CD4-positive, alpha-beta T cell treated with Interleukin-17A for 1 hour (primary cell): ENCODE measurements at regions not wholly inside any gene's neighbourhood (a gene's known extent, or its start where the extent isn't known, plus 50 kb on each side); places are given as distances from the start of the nearest gene placed in this dataset.

Experiments used
- DNase-seq: peaks from one replicate; pipeline ENCODE4 v3.0.0-alpha.2; 2020

DNA sequence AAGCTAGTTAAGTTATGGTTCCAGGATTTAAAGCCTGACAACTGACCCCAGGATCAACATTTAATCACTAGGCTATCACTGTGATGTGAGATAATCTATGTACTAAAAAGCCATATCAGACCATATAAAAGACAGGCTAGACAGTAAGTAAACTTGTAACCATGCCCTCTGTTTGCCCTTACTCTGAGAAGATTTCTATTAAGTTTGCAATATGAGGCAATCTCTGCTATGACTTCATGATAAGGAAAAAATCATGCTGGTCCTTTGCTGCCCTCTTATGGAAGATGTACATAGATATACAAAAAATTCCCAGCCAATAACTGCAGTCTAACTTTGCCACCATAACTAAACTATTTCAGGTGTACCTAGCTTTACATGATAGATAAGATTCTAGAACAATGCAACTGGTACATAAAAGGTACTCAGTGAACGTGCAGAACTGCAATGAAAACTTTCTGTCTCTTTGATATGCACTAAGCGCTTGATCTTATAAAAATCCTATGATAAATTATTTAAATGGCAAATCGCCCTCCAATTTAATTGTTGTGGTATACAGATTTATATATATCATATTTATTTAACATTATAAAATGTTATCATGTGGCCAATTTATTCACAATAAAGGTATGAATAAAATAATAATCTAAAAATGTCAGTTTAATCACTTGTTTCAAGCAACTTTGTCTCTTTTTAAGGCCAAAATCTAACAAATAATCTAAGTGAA, 70.5 kb downstream of the FAM217A start:
- DNase-seq = peak; percentile 72

GRCh38 chr6:4009486-4009885, 69.5 kb downstream of the FAM217A start:
- DNase-seq = no peak

GRCh38 chr6:4010048-4010447, 68.9 kb downstream of the FAM217A start:
- DNase-seq = no peak

DNA sequence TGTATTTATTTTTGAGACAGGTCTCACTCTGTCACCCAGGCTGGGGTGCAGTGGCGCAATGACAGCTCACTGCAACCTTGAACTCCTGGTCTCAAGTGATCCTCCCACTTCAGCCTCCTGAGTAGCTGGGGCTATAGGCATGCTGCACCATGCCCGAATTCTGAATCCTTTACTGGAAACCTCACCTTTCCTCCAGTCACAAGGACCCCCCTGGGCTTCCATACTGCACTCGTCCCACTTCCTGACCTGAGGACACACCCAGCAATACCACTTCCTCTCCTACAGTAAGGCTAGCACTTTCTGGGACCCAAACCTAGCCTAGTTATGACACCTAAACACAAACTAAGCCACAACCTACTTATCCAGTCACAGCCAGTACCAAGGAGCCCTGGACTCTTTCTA, 68.2 kb downstream of the FAM217A start:
- DNase-seq = peak; percentile 46

- DNase-seq = no peak
Measured at GRCh38 chr6:4012826-4013225, 66.1 kb downstream of the FAM217A start.

DNA sequence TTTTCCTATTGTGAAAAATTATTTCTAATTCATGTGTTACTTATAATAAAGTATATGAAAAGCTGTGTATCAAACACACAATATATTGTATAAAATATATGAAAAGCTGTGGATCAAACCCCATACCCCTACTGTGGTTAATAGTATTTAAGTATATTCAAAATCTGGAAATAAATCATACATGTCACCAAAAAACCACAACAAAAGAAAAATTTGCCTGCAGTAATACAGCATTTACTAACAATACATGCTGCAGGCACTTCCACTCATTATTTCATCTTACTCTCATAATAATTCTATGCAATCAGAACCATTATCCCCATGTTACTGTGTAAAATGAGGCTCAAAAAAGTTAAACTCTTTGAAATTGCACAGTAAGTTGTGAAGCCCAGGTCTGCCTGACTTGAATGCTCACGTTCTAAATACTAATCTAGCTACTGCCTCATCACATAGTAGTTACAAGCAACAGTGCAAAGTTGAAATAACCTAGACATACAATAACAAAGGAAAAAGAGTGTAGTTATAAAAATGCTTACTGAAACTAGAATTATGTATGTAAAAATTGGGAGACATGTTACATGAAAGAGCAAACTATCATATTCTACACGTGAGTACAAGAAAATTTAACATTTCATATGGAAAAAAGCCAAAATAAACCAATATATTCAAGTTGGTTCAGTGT, 61.7 kb downstream of the FAM217A start:
- no peak for DNase-seq

DNA sequence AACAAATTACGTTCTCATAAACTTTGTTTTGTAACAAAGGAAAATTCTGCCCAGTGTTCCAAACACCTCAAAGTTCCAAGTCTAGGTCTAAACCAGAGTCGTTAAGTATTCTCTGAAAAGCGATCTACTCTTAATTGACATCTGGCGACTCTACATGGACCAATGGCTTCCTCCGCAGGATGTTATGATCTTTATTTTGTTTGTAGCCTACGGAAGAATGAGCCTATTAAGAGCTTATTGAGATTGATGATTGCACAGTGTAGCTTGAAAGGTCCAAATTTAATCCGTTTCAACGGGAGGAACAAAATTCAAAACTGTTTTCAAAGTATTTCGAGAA, 61.1 kb downstream of the FAM217A start:
- no peak for DNase-seq

DNA sequence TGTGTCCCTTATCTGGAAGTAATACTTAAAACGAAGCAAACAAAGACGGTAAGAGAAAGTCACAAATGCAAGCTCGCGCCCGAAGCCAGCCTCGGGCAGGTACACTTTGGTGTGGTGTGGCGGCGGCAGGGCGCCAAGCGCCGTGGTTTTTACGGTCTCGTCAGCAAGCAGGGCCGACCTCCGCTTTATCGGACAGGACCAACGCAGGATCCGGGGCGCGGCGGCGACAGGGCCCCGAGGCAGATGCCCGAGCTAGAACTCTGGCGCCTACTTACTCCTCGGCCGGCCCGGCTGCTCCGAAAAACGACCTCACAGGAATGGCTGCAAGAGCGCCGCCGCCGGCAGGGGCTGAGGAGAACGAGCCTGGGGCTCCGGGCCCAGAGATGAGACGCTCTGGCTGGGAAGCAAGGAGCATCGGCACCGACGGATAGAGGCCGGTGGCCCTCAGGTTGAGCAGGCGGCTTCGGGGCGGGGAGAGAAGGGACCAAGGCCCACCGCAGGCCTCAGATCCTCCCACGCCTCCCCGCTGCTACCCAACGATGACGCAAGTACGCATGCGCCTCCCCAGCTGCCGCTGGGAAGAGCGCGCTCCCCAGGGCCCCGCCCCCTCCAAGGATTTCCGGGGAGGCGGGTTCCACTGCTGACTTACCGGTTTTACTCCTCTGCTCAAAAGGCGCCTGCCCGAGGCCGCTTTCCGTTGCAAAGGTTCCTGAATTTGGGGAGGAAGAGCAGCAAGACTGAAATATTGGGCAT, 60.6 kb downstream of the FAM217A start:
- peak; percentile 95 for DNase-seq
